ENCODE measurements at regions not wholly inside any gene's neighbourhood (a gene's known extent, or its start where the extent isn't known, plus 50 kb on each side); places are given as distances from the start of the nearest gene placed in this dataset.

GRCh38 chr19:30742406-30742938 lies 370.3 kb downstream of the ZNF536 start:
- DNase-seq (ENCODE audit: low spot score): no peak

GRCh38 chr19:30741566-30741965 lies 369.4 kb downstream of the ZNF536 start:
- DNase-seq (ENCODE audit: low spot score): no peak

GRCh38 chr19:30739394-30739793 lies 367.2 kb downstream of the ZNF536 start:
- no peak for DNase-seq (ENCODE audit: low spot score)

GRCh38 chr19:30738047-30738446 lies 365.9 kb downstream of the ZNF536 start:
- DNase-seq (ENCODE audit: low spot score): no peak

GRCh38 chr19:30734669-30735068 lies 362.5 kb downstream of the ZNF536 start:
- no peak for DNase-seq (ENCODE audit: low spot score)

GRCh38 chr19:30733826-30734550 lies 361.8 kb downstream of the ZNF536 start:
- no peak for DNase-seq (ENCODE audit: low spot score)

GRCh38 chr19:30731591-30731990 lies 359.4 kb downstream of the ZNF536 start:
- DNase-seq (ENCODE audit: low spot score): no peak

- DNase-seq (ENCODE audit: low spot score): no peak
These were observed 357.3 kb downstream of the ZNF536 start for GRCh38 chr19:30729451-30729850.

GRCh38 chr19:30722761-30723160 lies 350.6 kb downstream of the ZNF536 start:
- no peak for DNase-seq (ENCODE audit: low spot score)

- DNase-seq (ENCODE audit: low spot score): no peak
These were observed 350.0 kb downstream of the ZNF536 start for GRCh38 chr19:30722186-30722585.

GRCh38 chr19:30719999-30720345 lies 347.8 kb downstream of the ZNF536 start:
- peak; percentile 37 for DNase-seq (ENCODE audit: low spot score)

- peak; percentile 77 for DNase-seq (ENCODE audit: low spot score)
These were observed 347.2 kb downstream of the ZNF536 start for GRCh38 chr19:30719189-30719998.

- no peak for DNase-seq (ENCODE audit: low spot score)
These were observed 346.5 kb downstream of the ZNF536 start for GRCh38 chr19:30718707-30719106.

GRCh38 chr19:30718014-30718413 lies 345.8 kb downstream of the ZNF536 start:
- no peak for DNase-seq (ENCODE audit: low spot score)

GRCh38 chr19:30717381-30717780 lies 345.2 kb downstream of the ZNF536 start:
- DNase-seq (ENCODE audit: low spot score): no peak

- DNase-seq (ENCODE audit: low spot score): no peak
These were observed 340.5 kb downstream of the ZNF536 start for GRCh38 chr19:30712431-30713337.

- DNase-seq (ENCODE audit: low spot score): no peak
These were observed 339.6 kb downstream of the ZNF536 start for GRCh38 chr19:30711826-30712225.

- DNase-seq (ENCODE audit: low spot score): no peak
These were observed 339.1 kb downstream of the ZNF536 start for GRCh38 chr19:30711296-30711695.

GRCh38 chr19:30710721-30711120 lies 338.5 kb downstream of the ZNF536 start:
- DNase-seq (ENCODE audit: low spot score): no peak

GRCh38 chr19:30708416-30709178 lies 336.4 kb downstream of the ZNF536 start:
- no peak for DNase-seq (ENCODE audit: low spot score)

GRCh38 chr19:30704771-30705330 lies 332.7 kb downstream of the ZNF536 start:
- DNase-seq (ENCODE audit: low spot score): no peak
